Fibroblast of the aortic adventitia (primary cell): ENCODE measurements at regions not wholly inside any gene's neighbourhood (a gene's known extent, or its start where the extent isn't known, plus 50 kb on each side); places are given as distances from the start of the nearest gene placed in this dataset.
"Not testable (repeated sequence)": the region's sequence is repeated elsewhere in the genome, so short reads cannot be mapped to it uniquely, and the experiment has no call there.

Source experiments
- DNase-seq: peaks from one replicate; pipeline ENCODE4 v3.0.0-alpha.2; 2010; ENCODE audit warnings: low read depth
- H3K4me3 ChIP-seq: 2 replicates; pipeline ENCODE4 v1.5.1; 2011; ENCODE audit warnings: low read depth, mild to moderate bottlenecking, control low read depth, low read length, moderate library complexity
- TF ChIP-seq, protein P1 (sequence below): IDR thresholded peaks from 2 replicates; pipeline ENCODE4 v1.5.1; 2011; ENCODE audit warnings: mild to moderate bottlenecking, low read length, control low read depth, inconsistent platforms; ENCODE audit not compliant: insufficient read depth

GRCh38 chr12:59484575-59484974 lies 111.3 kb upstream of the SLC16A7 start:
- no peak overlapping the region for H3K4me3 ChIP-seq
- TF ChIP-seq, protein P1, sequence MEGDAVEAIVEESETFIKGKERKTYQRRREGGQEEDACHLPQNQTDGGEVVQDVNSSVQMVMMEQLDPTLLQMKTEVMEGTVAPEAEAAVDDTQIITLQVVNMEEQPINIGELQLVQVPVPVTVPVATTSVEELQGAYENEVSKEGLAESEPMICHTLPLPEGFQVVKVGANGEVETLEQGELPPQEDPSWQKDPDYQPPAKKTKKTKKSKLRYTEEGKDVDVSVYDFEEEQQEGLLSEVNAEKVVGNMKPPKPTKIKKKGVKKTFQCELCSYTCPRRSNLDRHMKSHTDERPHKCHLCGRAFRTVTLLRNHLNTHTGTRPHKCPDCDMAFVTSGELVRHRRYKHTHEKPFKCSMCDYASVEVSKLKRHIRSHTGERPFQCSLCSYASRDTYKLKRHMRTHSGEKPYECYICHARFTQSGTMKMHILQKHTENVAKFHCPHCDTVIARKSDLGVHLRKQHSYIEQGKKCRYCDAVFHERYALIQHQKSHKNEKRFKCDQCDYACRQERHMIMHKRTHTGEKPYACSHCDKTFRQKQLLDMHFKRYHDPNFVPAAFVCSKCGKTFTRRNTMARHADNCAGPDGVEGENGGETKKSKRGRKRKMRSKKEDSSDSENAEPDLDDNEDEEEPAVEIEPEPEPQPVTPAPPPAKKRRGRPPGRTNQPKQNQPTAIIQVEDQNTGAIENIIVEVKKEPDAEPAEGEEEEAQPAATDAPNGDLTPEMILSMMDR = no peak
- no peak for DNase-seq

GRCh38 chr12:59474236-59474635 lies 121.6 kb upstream of the SLC16A7 start:
- not testable (repeated sequence) for DNase-seq, H3K4me3 ChIP-seq

GRCh38 chr12:59472273-59472672 lies 123.6 kb upstream of the SLC16A7 start:
- TF ChIP-seq, protein P1 = no peak
- DNase-seq = no peak
- no peak overlapping the region for H3K4me3 ChIP-seq

DNA sequence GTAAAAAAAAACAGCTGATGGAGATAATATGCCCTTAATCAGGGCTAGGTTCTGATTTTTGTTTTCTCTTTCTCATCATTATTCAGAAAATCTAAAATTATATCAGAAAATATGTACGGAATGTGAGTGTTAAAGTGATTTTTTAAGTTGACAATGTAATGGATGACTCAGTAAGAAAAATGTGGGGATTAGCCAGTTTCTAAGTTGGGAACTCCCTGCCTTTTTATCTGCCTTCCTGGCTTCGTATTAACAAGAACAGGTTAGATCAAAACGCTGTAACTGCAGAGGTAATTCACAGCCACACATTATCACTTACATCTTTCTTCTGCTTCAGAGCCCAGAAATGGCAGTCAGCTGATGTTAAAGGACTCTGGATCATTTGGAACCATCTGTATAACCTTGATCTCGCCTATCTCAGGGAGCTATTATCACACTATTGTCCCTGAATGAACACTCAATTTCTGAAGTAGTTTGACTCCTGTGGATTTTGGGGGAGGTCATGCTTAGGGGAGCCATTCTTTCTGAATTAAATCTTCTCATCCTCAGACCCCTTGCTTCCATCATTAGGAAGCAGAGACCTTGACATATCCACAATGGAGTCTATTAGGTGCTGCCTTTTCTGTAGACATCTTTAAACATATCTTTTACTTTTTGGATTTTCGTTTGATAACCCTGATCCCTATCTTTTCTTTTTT lies 135.7 kb upstream of the SLC16A7 start:
- no peak overlapping the region for H3K4me3 ChIP-seq
- DNase-seq = peak; percentile 78
- TF ChIP-seq, protein P1 = no peak

GRCh38 chr12:59453475-59453874 lies 142.4 kb upstream of the SLC16A7 start:
- DNase-seq = no peak
- TF ChIP-seq, protein P1 = no peak
- H3K4me3 ChIP-seq = no peak overlapping the region

GRCh38 chr12:59452746-59453145 lies 143.1 kb upstream of the SLC16A7 start:
- no peak overlapping the region for H3K4me3 ChIP-seq
- peak; percentile 75 for DNase-seq
- TF ChIP-seq, protein P1 = no peak

- TF ChIP-seq, protein P1 = no peak
- no peak overlapping the region for H3K4me3 ChIP-seq
- peak; percentile 81 for DNase-seq
Observed at GRCh38 chr12:59452259-59452658, 143.6 kb upstream of the SLC16A7 start.
